GM21390 (cell line): ENCODE measurements at regions not wholly inside any gene's neighbourhood (a gene's known extent, or its start where the extent isn't known, plus 50 kb on each side); places are given as distances from the start of the nearest gene placed in this dataset.
"Not testable (repeated sequence)": the region's sequence is repeated elsewhere in the genome, so short reads cannot be mapped to it uniquely, and the experiment has no call there.

Source experiments
- ATAC-seq: cut with Tn5 transposase; IDR thresholded peaks from one replicate; pipeline ENCODE4 v1.9.1; 2021; ENCODE audit not compliant: unreplicated experiment

GRCh38 chr3:69491975-69492374 is 106.1 kb upstream of the FRMD4B start:
- no peak for ATAC-seq

DNA sequence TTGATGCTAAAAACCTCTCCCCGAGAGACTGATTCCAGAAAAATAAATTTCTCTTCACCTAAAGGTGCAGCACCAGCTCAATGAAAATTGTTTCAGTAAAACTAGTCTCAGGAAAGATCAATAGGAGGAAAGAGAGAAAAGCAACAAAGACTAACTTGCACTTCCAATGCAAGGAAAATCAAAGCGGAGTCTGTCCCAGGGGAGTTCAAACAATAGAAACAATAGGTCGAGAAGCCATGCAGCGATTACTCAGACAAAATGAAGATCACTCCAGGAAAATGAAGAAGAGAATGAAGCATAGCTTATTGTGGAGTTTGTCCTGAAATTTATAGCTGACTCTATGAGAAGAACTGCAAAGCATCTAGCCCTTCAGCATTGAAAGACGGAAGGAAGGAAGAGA is 105.1 kb upstream of the FRMD4B start:
- no peak for ATAC-seq

DNA sequence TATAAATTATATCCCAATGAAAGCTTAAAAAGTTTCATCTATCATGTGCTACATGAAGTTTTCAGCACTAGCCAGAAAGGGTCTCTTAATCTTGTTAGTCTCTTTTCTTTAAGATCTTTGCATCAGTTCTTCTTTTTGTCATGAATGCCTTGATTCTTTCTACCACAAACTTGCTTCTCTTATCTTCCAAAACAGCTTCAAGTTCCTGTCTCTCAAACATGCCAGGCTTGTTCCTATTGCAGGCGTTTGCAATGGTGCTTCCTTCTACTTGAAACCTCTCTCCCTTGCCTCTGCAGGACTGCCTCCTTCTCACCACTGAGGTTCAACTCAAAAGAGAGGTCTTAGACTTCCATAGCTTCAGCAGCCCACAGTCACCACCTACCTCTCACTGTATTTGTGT is 104.3 kb upstream of the FRMD4B start:
- ATAC-seq: no peak

DNA sequence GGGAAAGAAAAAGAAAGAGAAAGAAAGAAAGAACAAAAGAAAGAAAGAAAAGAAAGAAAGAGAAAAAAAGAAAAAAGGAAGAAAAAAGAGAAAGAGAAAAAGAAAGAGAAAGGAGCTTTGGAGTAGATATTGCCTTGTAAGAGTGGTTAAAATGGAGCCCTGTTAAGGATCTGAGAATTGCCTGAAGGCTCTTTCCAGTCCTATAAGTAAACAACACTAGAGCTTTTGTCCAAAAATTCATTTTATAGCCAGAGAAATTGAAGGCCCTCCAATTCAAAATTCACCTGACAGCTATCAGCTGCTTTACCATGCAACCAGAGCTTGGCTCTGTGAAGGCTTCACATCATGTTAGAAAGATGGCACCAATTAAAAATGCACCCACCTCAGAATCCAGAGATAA is 102.1 kb upstream of the FRMD4B start:
- ATAC-seq: no peak

GRCh38 chr3:69485489-69485888 is 99.6 kb upstream of the FRMD4B start:
- no peak for ATAC-seq

GRCh38 chr3:69484507-69485393 is 98.9 kb upstream of the FRMD4B start:
- ATAC-seq: no peak

DNA sequence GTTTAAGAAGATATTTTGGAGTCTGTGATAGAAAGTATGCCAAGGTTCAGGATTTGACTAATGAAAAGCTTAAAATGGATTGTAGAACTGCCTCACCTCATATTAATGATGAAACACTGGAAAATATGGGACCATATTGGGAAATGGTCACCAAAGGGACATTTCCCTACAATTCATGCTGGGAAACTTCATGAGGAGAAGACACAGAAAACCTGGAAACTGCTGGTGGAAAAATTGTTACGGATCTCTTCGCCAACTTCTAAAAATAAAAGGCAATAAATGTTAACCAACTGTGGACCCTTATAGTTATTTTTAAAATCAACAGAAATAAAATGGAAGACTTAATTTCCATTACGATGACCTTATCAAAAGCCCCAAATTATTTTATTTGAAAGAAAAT is 97.6 kb upstream of the FRMD4B start:
- ATAC-seq: no peak

GRCh38 chr3:69480986-69481385 is 95.1 kb upstream of the FRMD4B start:
- ATAC-seq: not testable (repeated sequence)

GRCh38 chr3:69474186-69474585 is 88.3 kb upstream of the FRMD4B start:
- ATAC-seq: no peak

DNA sequence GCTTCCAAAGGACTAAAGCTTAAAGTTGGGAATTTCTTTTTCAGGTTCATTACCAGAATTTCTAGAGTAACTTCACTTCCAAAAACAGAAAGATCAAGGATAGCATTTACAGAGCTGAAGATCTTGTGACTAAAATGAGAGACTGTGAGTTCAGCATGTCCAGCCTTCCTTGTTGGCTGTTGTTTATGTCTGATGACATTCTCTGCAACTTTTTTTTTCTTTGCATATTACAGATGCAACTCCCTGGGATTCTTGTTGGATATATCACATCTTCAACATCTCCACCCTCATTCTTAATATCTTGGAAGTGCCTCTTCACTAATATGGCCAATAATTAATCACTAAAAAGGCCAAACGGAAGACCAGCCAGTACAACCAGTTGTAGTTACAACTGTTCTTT is 86.2 kb upstream of the FRMD4B start:
- no peak for ATAC-seq

GRCh38 chr3:69463531-69463930 is 77.6 kb upstream of the FRMD4B start:
- ATAC-seq: no peak

GRCh38 chr3:69462826-69463100 is 76.9 kb upstream of the FRMD4B start:
- ATAC-seq: no peak

DNA sequence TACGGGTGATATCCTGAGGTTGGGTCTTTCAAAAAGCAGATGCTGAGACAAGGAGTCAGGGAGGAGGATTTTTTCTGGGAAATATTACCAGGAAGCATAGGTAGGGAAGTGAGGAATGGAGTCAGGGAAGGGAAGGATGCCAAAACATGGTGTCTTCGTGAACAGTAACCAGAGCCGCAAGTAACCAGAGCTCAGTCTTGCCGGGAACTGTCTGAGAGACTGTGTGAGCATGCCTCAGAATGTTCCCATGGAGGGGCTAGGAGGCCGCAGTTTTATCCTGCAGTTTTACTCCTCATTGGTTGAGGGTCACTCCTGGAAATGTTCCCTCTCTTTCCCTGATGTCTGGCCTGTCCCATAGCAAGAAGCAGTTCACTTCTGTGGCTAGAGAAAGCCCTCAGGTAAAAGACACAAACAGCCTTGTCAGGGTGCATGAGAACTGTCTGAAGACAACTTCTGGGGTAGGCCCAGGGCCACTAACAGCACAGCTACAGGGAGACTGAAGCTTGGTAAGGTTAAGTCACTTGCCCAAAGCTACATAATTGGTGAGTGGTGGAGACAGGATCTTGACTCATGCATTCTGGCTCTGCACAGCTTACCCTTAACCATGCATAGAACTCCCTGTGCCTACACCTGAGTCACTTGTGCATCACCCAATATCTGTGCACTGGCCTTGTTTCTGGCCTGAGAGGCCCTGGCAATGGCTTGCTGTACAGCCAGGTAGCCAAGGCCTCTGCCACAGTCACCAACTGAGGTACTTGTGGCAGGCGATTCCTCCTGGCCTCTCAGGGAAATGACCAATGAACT is 76.3 kb upstream of the FRMD4B start:
- no peak for ATAC-seq

- ATAC-seq: no peak
Observed at GRCh38 chr3:69460034-69460433, 74.1 kb upstream of the FRMD4B start.

GRCh38 chr3:69458803-69459365 is 73.0 kb upstream of the FRMD4B start:
- ATAC-seq: no peak

DNA sequence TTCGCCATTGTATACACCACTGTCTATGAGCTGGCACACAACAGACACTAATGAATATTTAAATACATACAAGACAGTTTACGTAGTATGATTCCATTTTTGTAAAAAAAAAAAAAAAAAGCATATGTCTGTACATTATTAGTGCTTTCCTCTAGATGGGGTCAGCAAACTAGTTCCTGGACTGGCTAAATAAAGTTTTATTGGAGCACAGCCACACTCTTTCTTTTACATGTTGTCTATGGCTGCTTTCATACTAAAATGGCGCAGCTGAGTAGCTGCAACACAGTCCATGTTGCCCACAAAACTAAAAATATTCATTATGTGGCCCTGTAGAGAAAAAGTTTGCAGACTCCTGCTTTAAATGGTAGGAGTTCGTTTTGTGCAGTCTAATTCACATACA is 70.7 kb upstream of the FRMD4B start:
- no peak for ATAC-seq

DNA sequence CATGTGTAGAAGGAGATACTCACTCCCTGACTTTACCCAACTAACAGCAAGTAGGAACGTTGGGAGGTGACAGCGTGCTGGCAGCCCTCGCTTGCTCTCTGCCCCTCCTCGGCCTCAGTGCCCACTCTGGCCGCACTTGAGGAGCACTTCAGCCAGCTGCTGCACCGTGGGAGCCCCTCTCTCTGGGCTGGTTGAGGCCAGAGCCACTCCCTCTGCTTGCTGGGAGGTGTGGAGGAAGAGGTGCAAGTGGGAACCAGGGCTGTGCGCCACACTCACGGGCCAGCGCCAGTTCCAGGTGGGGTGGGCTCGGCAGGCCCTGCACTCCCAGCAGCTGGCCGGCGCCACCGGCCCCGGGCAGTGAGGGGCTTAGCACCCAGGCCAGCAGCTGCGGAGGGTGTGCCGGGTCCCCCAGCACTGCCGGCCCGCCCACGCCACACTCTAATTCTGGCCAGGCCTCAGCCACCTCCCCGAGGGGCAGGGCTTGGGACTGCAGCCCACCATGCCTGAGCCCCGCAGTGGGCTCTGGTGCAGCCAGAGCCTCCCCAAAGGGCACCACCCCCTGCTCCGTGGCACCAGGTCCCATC is 68.4 kb upstream of the FRMD4B start:
- ATAC-seq: no peak

GRCh38 chr3:69452295-69452694 is 66.4 kb upstream of the FRMD4B start:
- no peak for ATAC-seq

DNA sequence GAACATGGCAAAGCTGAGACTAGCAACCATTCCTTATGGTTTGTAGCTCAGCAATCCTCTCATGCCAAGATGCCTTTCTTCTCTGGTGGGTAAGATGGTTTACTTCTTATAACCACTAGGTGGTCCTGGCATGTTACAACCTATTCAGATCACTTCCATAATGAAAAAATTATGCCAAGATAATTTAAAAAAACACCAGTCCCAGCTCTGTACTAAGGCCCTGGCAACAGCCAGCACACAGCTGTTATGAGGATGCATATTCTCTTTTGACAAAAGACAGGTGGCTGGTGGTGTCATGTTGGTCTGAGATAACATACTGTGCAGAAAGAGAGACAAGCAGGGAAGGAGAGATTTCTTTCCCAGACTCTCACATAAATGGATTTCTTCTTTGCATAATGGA is 65.7 kb upstream of the FRMD4B start:
- ATAC-seq: no peak

GRCh38 chr3:69448877-69449276 is 63.0 kb upstream of the FRMD4B start:
- ATAC-seq: no peak

DNA sequence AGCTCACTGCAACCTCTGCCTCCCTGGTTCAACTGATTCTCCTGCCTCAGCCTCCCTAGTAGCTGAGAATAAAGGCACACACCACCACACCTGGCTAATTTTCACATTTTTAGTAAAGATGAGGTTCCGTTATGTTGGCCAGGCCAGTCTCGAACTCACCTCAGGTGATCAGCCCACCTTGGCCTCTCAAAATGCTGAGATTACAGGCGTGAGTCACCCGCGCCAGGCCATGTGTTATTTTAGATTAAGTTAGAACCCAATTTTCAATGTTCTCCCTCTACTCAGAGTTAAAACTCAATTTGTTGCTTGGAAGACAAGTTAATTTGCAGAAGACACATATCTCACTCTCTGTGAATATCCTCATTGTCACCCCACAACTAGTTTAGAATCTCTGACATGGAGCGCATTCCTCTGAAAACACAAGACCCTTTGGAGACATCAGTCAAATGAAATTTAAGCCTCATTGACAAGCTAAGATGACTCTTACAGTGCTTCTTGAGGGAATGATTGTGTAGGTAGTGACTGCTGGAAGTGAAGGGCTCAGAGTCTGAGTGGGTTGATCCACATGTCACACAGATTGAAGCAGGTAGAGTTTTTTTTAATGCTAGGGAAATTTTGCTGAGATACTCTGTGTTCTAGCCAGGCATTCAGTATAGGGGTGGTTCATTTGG is 60.6 kb upstream of the FRMD4B start:
- no peak for ATAC-seq
